ENCODE measurements at regions not wholly inside any gene's neighbourhood (a gene's known extent, or its start where the extent isn't known, plus 50 kb on each side); places are given as distances from the start of the nearest gene placed in this dataset.

DNA sequence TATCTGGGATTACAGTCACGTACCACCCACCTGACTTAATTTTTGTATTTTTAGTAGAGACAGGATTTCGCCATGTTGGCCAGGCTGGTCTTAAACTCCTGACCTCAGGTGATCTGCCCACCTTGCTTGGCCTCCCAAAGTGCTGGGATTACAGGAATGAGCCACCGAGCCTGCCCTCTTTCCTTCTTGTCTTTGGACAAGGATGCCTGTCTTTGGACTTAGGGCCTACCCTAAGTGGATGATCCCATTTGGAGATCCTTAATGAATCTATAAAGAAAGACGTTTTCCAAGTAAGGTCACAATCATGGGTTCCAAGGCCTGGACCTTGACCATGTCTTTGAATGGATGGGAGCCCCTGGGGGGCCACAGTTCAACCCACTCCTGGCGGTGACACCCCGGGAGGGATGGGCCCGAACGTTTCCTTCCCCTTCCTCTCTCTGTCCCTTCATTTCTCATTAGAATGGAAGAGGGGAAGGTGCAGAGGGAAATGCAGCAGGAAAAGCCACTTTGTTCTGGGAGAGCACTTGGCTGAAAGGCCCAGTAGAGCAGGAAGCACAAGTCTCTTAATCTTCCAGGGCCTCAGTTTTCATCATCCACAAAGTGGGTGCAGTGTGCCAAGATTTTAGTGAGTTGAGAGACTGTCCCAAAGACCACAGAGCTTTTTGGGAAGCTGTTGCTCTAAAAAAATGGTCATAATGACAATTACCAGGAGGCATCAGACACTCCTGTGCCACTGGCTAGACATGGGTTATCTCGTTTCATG, 353.3 kb downstream of the SEC14L1 start:
- TF ChIP-seq, protein P1, sequence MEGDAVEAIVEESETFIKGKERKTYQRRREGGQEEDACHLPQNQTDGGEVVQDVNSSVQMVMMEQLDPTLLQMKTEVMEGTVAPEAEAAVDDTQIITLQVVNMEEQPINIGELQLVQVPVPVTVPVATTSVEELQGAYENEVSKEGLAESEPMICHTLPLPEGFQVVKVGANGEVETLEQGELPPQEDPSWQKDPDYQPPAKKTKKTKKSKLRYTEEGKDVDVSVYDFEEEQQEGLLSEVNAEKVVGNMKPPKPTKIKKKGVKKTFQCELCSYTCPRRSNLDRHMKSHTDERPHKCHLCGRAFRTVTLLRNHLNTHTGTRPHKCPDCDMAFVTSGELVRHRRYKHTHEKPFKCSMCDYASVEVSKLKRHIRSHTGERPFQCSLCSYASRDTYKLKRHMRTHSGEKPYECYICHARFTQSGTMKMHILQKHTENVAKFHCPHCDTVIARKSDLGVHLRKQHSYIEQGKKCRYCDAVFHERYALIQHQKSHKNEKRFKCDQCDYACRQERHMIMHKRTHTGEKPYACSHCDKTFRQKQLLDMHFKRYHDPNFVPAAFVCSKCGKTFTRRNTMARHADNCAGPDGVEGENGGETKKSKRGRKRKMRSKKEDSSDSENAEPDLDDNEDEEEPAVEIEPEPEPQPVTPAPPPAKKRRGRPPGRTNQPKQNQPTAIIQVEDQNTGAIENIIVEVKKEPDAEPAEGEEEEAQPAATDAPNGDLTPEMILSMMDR (IDR thresholded peaks at IDR 0.05): no peak
- TF ChIP-seq POLR2A (IDR thresholded peaks at IDR 0.05) (no peak), EP300 (IDR thresholded peaks at IDR 0.05) (no peak), POLR2AphosphoS5 (IDR thresholded peaks at IDR 0.05) (no peak)

Data from upper lobe of left lung (tissue), 4 donors.